ENCODE measurements at regions not wholly inside any gene's neighbourhood (a gene's known extent, or its start where the extent isn't known, plus 50 kb on each side); places are given as distances from the start of the nearest gene placed in this dataset.
"Not testable (repeated sequence)": the region's sequence is repeated elsewhere in the genome, so short reads cannot be mapped to it uniquely, and the experiment has no call there.

DNA sequence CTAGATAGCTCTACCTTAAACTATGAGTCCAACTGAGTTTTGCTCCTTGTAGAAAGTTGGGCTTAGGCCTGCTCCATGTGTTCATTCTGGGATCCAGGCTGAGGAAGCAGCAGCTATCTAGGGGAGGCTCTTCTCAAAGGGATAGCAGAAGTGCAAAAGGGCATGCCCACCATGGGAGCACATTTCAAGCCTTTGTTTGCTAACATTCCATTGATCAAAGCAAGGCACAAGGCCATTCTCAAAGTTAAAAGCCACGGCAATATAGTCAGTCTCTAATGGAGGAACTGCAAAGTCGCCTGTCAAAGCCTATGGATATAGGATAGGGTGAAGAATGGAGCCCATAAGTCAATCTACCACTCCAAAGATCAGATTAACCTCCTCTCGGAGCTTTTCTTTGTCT lies 488.1 kb upstream of the ARX start:
- intact Hi-C loops (cut with DNase I): no loop called here
- no peaks in the 10 kb centered on the region for H3K27me3 ChIP-seq (ENCODE audit: control insufficient read depth, insufficient read depth)

DNA sequence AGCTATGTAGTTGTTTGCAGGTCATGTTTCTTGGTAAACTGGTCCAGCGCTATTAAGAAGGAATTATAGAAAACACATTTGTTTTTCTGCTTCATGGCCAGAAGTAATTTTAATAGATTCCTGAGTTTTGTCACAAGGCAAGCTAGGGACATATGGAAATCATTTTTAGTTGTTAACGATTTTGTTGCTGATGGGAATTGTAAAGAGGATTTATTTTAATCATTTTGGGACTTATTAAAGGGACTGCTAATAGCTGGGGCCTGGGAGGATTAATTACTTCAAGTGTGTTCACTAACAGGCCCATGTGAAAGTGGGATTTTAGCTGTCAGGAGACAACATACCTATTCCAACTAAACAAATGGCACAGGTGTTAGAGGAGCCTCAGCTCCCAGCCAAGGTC lies 492.0 kb upstream of the ARX start:
- no peak overlapping the region for H3K27ac ChIP-seq (ENCODE audit: low read length)
- ATAC-seq (no peak), DNase-seq (no peak)
- H3K4me1 ChIP-seq (ENCODE audit: control insufficient read depth, insufficient read depth, low read length): no peaks in the 10 kb centered on the region
- 85% methylated on average over 2 of the region's 2 CpGs for WGBS
- intact Hi-C loops (cut with DNase I): no loop called here
- H3K9me3 ChIP-seq (ENCODE audit: control insufficient read depth, low read length): no peaks in the 10 kb centered on the region
- H3K4me3 ChIP-seq (ENCODE audit: low read length): no peak overlapping the region
- H3K27me3 ChIP-seq (ENCODE audit: control insufficient read depth, insufficient read depth): no peaks in the 10 kb centered on the region

More for the DNA sequence above, 488.1 kb upstream of the ARX start:
- no peaks in the 10 kb centered on the region for H3K9me3 ChIP-seq (ENCODE audit: control insufficient read depth, low read length)
- WGBS: 72% methylated on average over 3 of the region's 3 CpGs
- H3K4me1 ChIP-seq (ENCODE audit: control insufficient read depth, insufficient read depth, low read length): no peaks in the 10 kb centered on the region
- DNase-seq (no peak), ATAC-seq (no peak)
- no peak overlapping the region for H3K4me3 ChIP-seq (ENCODE audit: low read length)
- no peak overlapping the region for H3K27ac ChIP-seq (ENCODE audit: low read length)

GRCh38 chrX:25519258-25519657 lies 503.5 kb upstream of the ARX start:
- no peaks in the 10 kb centered on the region for H3K9me3 ChIP-seq (ENCODE audit: control insufficient read depth, low read length)
- DNase-seq (no peak), ATAC-seq (no peak)
- no peak overlapping the region for H3K27ac ChIP-seq (ENCODE audit: low read length)
- no peaks in the 10 kb centered on the region for H3K4me1 ChIP-seq (ENCODE audit: control insufficient read depth, insufficient read depth, low read length)
- intact Hi-C loops (cut with DNase I): no loop called here
- 65% methylated on average over 2 of the region's 2 CpGs for WGBS
- H3K4me3 ChIP-seq (ENCODE audit: low read length): no peak overlapping the region
- H3K27me3 ChIP-seq (ENCODE audit: control insufficient read depth, insufficient read depth): no peaks in the 10 kb centered on the region

GRCh38 chrX:25522443-25523010 lies 506.8 kb upstream of the ARX start:
- intact Hi-C loops (cut with DNase I); ATAC-seq: not testable (repeated sequence)
- WGBS: 90% methylated on average over 20 of the region's 20 CpGs

DNA sequence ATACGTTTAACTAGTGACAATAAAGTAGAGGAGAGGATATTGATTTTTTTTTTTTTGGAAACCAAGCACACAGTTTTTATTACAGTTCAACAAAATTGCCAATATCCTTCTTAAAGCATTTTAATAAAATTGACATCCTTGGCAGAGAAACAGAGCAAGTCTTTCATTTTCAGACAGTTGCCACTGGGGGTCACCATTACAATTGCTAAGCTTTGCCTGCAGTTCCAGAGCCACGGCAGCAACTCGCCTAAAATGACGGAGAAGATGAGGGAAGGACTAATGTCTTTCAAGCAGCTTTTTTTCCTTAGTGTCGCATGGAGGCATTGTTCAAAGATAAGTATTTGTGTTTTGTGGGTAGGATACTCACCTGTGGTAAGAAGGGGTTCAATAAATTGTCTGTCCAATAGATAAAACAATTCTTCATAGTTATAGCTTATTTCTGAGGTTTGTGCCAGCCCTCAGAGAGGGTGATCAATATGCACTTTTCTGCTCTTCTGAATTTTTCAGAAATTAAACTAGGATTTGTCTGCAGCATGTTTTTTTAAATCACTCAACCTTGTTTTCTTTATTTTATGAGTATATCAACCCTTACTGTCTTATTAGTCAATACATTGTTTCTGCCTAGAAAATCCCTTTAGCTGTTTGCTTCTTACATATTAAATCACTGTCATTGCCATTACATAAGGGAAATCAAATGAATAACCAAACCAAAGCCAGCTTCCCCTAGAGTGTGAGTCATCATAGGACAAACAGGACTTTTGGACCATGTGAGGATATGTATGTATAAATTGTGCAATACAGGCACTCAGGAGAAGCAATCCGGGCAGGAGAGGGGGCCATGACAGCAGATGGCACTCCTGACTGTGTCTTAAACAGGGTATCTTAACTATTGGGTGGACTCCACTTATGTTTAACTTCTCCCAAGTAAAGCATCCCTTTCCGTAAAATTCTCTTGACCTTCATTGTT lies 508.1 kb upstream of the ARX start:
- Histone ChIP-seq H3K9me3 (ENCODE audit: control insufficient read depth, low read length) (no peaks in the 10 kb centered on the region), H3K27ac (ENCODE audit: low read length) (no peak overlapping the region), H3K4me3 (ENCODE audit: low read length) (no peak overlapping the region), H3K27me3 (ENCODE audit: control insufficient read depth, insufficient read depth) (no peaks in the 10 kb centered on the region), H3K4me1 (ENCODE audit: control insufficient read depth, insufficient read depth, low read length) (no peaks in the 10 kb centered on the region)
- intact Hi-C loops (cut with DNase I): no loop called here
- ATAC-seq (no peak), DNase-seq (peak in 1 of 3 donors; percentile 14)
- 18% methylated on average over 7 of the region's 7 CpGs for WGBS

More at GRCh38 chrX:25522443-25523010, 506.8 kb upstream of the ARX start:
- H3K4me1 ChIP-seq (ENCODE audit: control insufficient read depth, insufficient read depth, low read length); H3K27ac ChIP-seq (ENCODE audit: low read length); H3K27me3 ChIP-seq (ENCODE audit: control insufficient read depth, insufficient read depth); H3K4me3 ChIP-seq (ENCODE audit: low read length); H3K9me3 ChIP-seq (ENCODE audit: control insufficient read depth, low read length): not testable (repeated sequence)
- DNase-seq: peak in 1 of 3 donors; percentile 14

- Histone ChIP-seq H3K27ac (ENCODE audit: low read length) (no peak overlapping the region), H3K27me3 (ENCODE audit: control insufficient read depth, insufficient read depth) (no peaks in the 10 kb centered on the region), H3K4me1 (ENCODE audit: control insufficient read depth, insufficient read depth, low read length) (no peaks in the 10 kb centered on the region), H3K9me3 (ENCODE audit: control insufficient read depth, low read length) (no peaks in the 10 kb centered on the region), H3K4me3 (ENCODE audit: low read length) (no peak overlapping the region)
- 72% methylated on average over 1 of the region's 1 CpG for WGBS
- ATAC-seq (no peak), DNase-seq (no peak)
- intact Hi-C loops (cut with DNase I): no loop called here
Observed at GRCh38 chrX:25527156-25527555, 511.4 kb upstream of the ARX start.

DNA sequence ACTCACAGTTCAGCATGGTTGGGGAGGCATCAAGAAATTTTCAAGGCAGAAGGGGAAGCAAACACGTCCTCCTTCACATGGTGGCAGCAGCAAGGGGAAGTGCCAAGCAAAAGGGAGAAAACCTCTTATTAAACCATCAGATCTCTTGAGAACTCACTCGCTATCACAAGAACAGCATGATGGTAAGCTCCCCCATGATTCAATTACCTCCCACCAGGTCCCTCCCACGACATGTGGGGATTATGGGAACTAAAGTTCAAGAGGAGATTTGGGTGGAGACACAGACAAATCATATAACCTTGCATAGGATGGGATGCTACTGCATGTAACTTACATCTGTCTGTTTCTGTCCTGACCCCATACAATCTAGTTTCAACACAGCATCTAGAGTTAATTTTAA lies 511.8 kb upstream of the ARX start:
- Histone ChIP-seq H3K27ac (ENCODE audit: low read length) (no peak overlapping the region), H3K4me3 (ENCODE audit: low read length) (no peak overlapping the region), H3K27me3 (ENCODE audit: control insufficient read depth, insufficient read depth) (no peaks in the 10 kb centered on the region), H3K4me1 (ENCODE audit: control insufficient read depth, insufficient read depth, low read length) (no peaks in the 10 kb centered on the region), H3K9me3 (ENCODE audit: control insufficient read depth, low read length) (no peaks in the 10 kb centered on the region)
- no peak for ATAC-seq
- 52% methylated on average over 3 of the region's 3 CpGs for WGBS
- no peak for DNase-seq
- intact Hi-C loops (cut with DNase I): no loop called here

DNA sequence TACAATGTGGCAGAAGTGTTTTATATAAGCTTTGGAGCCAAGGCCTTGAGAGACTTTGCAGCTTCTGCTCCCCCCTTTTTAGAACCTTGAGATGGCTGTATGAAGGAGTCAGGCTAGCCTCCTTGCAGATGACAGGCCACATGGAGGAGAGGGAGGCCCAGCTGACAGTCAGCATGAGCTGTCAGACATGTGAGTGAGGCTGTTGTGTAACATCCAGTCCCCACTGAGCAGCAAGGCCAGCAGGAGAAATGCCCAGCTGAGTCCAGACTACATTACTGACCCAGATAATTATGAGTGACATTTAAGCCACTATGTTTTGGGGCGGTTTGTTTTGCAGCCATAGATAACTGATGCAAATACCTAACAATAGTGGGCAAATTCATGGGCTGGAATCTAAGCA lies 515.3 kb upstream of the ARX start:
- Histone ChIP-seq H3K4me1 (ENCODE audit: control insufficient read depth, insufficient read depth, low read length) (no peaks in the 10 kb centered on the region), H3K27ac (ENCODE audit: low read length) (no peak overlapping the region), H3K9me3 (ENCODE audit: control insufficient read depth, low read length) (no peaks in the 10 kb centered on the region), H3K4me3 (ENCODE audit: low read length) (no peak overlapping the region), H3K27me3 (ENCODE audit: control insufficient read depth, insufficient read depth) (no peaks in the 10 kb centered on the region)
- ATAC-seq (no peak), DNase-seq (peak in 2 of 3 donors; percentile 14)
- 76% methylated on average over 1 of the region's 1 CpG for WGBS
- intact Hi-C loops (cut with DNase I): no loop called here

- H3K4me3 ChIP-seq (ENCODE audit: low read length): no peak overlapping the region
- H3K27me3 ChIP-seq (ENCODE audit: control insufficient read depth, insufficient read depth): no peaks in the 10 kb centered on the region
- intact Hi-C loops (cut with DNase I): no loop called here
- H3K27ac ChIP-seq (ENCODE audit: low read length): no peak overlapping the region
- WGBS: 0% methylated on average over 1 of the region's 1 CpG
- DNase-seq (no peak), ATAC-seq (no peak)
- H3K9me3 ChIP-seq (ENCODE audit: control insufficient read depth, low read length): no peaks in the 10 kb centered on the region
- H3K4me1 ChIP-seq (ENCODE audit: control insufficient read depth, insufficient read depth, low read length): no peaks in the 10 kb centered on the region
Observed at GRCh38 chrX:25534091-25534490, 518.3 kb upstream of the ARX start.

- Histone ChIP-seq H3K27ac (ENCODE audit: low read length) (no peak overlapping the region), H3K27me3 (ENCODE audit: control insufficient read depth, insufficient read depth) (no peaks in the 10 kb centered on the region), H3K4me1 (ENCODE audit: control insufficient read depth, insufficient read depth, low read length) (no peaks in the 10 kb centered on the region), H3K9me3 (ENCODE audit: control insufficient read depth, low read length) (no peaks in the 10 kb centered on the region), H3K4me3 (ENCODE audit: low read length) (no peak overlapping the region)
- ATAC-seq (no peak), DNase-seq (no peak)
- intact Hi-C loops (cut with DNase I): no loop called here
- WGBS: 93% methylated on average over 2 of the region's 2 CpGs
Observed at GRCh38 chrX:25536307-25536970, 520.7 kb upstream of the ARX start.

GRCh38 chrX:25537699-25538098 lies 521.9 kb upstream of the ARX start:
- DNase-seq (no peak), ATAC-seq (no peak)
- Histone ChIP-seq H3K9me3 (ENCODE audit: control insufficient read depth, low read length) (no peaks in the 10 kb centered on the region), H3K4me3 (ENCODE audit: low read length) (no peak overlapping the region), H3K27ac (ENCODE audit: low read length) (no peak overlapping the region), H3K4me1 (ENCODE audit: control insufficient read depth, insufficient read depth, low read length) (no peaks in the 10 kb centered on the region), H3K27me3 (ENCODE audit: control insufficient read depth, insufficient read depth) (no peaks in the 10 kb centered on the region)
- intact Hi-C loops (cut with DNase I): no loop called here
- 89% methylated on average over 7 of the region's 7 CpGs for WGBS
